Heart left ventricle (tissue), 13 donors: ENCODE measurements at regions not wholly inside any gene's neighbourhood (a gene's known extent, or its start where the extent isn't known, plus 50 kb on each side); places are given as distances from the start of the nearest gene placed in this dataset.

ENCODE experiments used
- POLR2A ChIP-seq, 2 donors: fragments of 450-650 bp; IDR thresholded peaks; one replicate each; pipeline ENCODE4 v1.6.1; 2017; ENCODE audit warnings: antibody characterized with exemption in 2 of 2, mild to moderate bottlenecking in 2 of 2, moderate library complexity in 2 of 2
- TF ChIP-seq, protein P1 (sequence below), 12 donors: fragments of 200-600 bp; sonication (generic) in 4 of 12; IDR thresholded peaks; one replicate each; pipeline versions ENCODE4 v1.5.0 to v1.8.0; 2018 to 2022; ENCODE audit warnings: antibody characterized with exemption in 12 of 12, mild to moderate bottlenecking in 5 of 12
- donor health status: ischemic (EF 13 %, LVEDD 7.1; RV severe dilation, severe dysfunction).
- donor health status: DM: no; HTN: yes; CAD: no.
- donor health status: DM: no; HTN: no; CAD: no.
- donor health status: ischemic (EF 25% LVEDD 6.9; RV normal size, moderate dysfunction).
- donor health status: ischemic (EF 25% LVEDD 5.7; RV mildly dilated, moderate dysfunction).
- donor health status: ischemic (EF 35%, LVEDD 5.7; RV mildly dilated, moderate dysfunction).
- donor health status: nonischemic (EF 11% LVEDD 7.7; RV severe dilation, severe dysfunction).
- donor health status: DM: yes; HTN: yes; CAD: no.
- donor health status: PGD.
- donor health status: ischemic (EF 29% LVEDD 5.4; RV normal size, mild dysfunction).
- donor health status: nonischemic (EF 23%, LVEDD 6.1; RV moderate dilation, normal function).

DNA sequence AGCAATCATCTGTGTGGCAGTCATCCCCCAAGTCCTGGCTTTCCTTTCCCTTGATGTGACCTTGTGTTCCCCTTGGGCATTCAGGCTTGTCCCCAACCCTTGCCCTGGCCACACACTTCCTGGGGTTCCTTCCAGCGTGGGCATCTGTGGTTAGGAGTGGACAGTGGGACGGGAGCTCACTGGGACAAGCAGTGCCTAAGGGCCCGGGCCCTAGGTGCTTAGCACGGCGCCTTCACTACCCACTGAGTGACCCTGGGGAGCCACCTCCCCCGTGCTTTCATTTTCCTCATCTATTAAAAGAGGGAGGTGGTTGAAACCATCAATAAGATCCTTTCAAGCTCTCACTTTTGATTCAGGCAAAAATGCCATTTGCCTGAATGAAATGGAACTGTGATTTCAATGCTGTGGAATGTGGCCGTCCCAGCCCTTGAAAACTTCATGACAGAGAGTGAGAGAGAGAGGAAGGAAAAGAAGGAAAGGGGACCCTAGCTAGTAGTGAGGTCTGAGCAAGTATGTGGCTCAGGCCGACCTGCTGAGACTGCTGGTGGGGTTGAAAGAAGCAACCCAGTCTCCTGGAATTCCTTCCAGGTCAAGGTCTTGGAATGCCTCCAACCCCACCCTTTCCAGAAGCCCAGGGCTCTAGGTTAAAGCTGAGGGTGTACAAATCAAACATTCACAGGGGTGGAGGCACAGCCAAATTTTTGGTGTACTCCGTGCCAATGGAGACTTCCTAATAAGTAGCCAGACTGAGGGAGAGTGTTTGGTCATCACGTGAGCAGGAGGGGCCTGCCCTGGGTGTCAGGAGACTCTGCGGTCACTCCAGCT is 302.9 kb downstream of the TLE3 start:
- TF ChIP-seq, protein P1, sequence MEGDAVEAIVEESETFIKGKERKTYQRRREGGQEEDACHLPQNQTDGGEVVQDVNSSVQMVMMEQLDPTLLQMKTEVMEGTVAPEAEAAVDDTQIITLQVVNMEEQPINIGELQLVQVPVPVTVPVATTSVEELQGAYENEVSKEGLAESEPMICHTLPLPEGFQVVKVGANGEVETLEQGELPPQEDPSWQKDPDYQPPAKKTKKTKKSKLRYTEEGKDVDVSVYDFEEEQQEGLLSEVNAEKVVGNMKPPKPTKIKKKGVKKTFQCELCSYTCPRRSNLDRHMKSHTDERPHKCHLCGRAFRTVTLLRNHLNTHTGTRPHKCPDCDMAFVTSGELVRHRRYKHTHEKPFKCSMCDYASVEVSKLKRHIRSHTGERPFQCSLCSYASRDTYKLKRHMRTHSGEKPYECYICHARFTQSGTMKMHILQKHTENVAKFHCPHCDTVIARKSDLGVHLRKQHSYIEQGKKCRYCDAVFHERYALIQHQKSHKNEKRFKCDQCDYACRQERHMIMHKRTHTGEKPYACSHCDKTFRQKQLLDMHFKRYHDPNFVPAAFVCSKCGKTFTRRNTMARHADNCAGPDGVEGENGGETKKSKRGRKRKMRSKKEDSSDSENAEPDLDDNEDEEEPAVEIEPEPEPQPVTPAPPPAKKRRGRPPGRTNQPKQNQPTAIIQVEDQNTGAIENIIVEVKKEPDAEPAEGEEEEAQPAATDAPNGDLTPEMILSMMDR (IDR thresholded peaks at IDR 0.05), result no peak
- no peak for TF ChIP-seq POLR2A (IDR thresholded peaks at IDR 0.05)
